ENCODE measurements at regions not wholly inside any gene's neighbourhood (a gene's known extent, or its start where the extent isn't known, plus 50 kb on each side); places are given as distances from the start of the nearest gene placed in this dataset.

GRCh38 chr2:74047152-74047551 is 62.4 kb downstream of the TET3 start:
- no peak for TF ChIP-seq CTCF (IDR thresholded peaks at IDR 0.05)
- TF ChIP-seq POLR2A (IDR thresholded peaks at IDR 0.05): no peak
